Heart left ventricle (tissue), 16 donors: ENCODE measurements at regions not wholly inside any gene's neighbourhood (a gene's known extent, or its start where the extent isn't known, plus 50 kb on each side); places are given as distances from the start of the nearest gene placed in this dataset.
A peak's percentile ranks its signal among the peaks of the same experiment; 100 is the strongest.

Experiments
- ATAC-seq, 4 donors: fragments of 200-7000 bp; cut with Tn5 transposase; one replicate each; pipeline ENCODE4 v1.9.1; 2020 to 2022; ENCODE audit warnings: moderate library complexity in 4 of 4, mild to moderate bottlenecking in 3 of 4, moderate number of reproducible peaks in 1 of 4
- DNase-seq, 5 donors: peaks; one replicate each; pipeline ENCODE4 v3.0.0-alpha.2; 2020
- H3K27ac ChIP-seq, 12 donors: fragments of 200-600 bp; sonication (generic) in 4 of 12; one replicate each; pipeline versions ENCODE4 v1.5.0 to v1.8.0; 2016 to 2022; ENCODE audit warnings: mild to moderate bottlenecking in 2 of 12
- H3K27me3 ChIP-seq, 9 donors: fragments of 200-600 bp; sonication (generic) in 2 of 9; one replicate each; pipeline versions ENCODE4 v1.5.1 to v1.8.0; 2016 to 2022; ENCODE audit warnings: mild to moderate bottlenecking in 3 of 9
- H3K36me3 ChIP-seq, 9 donors: fragments of 200-600 bp; sonication (generic) in 2 of 9; one replicate each; pipeline versions ENCODE4 v1.5.0 to v1.8.0; 2018 to 2022; ENCODE audit warnings: mild to moderate bottlenecking in 2 of 9
- H3K4me1 ChIP-seq, 12 donors: fragments of 200-600 bp; sonication (generic) in 4 of 12; one replicate each; pipeline versions ENCODE4 v1.5.0 to v1.8.0; 2016 to 2022; ENCODE audit warnings: mild to moderate bottlenecking in 3 of 12
- H3K4me3 ChIP-seq, 12 donors: fragments of 200-600 bp; sonication (generic) in 4 of 12; one replicate each; pipeline versions ENCODE4 v1.5.0 to v1.8.0; 2017 to 2022; ENCODE audit warnings: mild to moderate bottlenecking in 9 of 12, moderate library complexity in 4 of 12
- H3K9me3 ChIP-seq, 12 donors: fragments of 200-600 bp; sonication (generic) in 4 of 12; one replicate each; pipeline versions ENCODE4 v1.5.0 to v1.8.0; 2016 to 2022; ENCODE audit warnings: mild to moderate bottlenecking in 1 of 12
- CTCF ChIP-seq, 12 donors: fragments of 200-600 bp; sonication (generic) in 4 of 12; IDR thresholded peaks; one replicate each; pipeline versions ENCODE4 v1.5.0 to v1.8.0; 2018 to 2022; ENCODE audit warnings: antibody characterized with exemption in 12 of 12, mild to moderate bottlenecking in 5 of 12
- POLR2A ChIP-seq, 2 donors: fragments of 450-650 bp; IDR thresholded peaks; one replicate each; pipeline ENCODE4 v1.6.1; 2017; ENCODE audit warnings: antibody characterized with exemption in 2 of 2, mild to moderate bottlenecking in 2 of 2, moderate library complexity in 2 of 2
- WGBS, 4 donors: extraction: QIAGEN DNeasy Blood & Tissue Kit in 2 of 4; methylation state at CpG; one replicate each; pipeline versions ENCODE4 v1.1.5 to v1.1.7; 2013 to 2018; 5-methylcytosine and 5-hydroxymethylcytosine counted together
- intact Hi-C, 10 donors: fragments of 100-400 bp; cut with DNase I; formaldehyde crosslinking; loops; one replicate each; pipeline versions ENCODE4 v1.11.1 to v1.14.2; 2022
- donor health status: ischemic (EF 13 %, LVEDD 7.1; RV severe dilation, severe dysfunction).
- donor health status: healthy with polysubstance abuse.
- donor health status: DM: no; HTN: yes; CAD: no.
- donor health status: DM: no; HTN: no; CAD: no.
- donor health status: ischemic (EF 25% LVEDD 6.9; RV normal size, moderate dysfunction).
- donor health status: ischemic (EF 25% LVEDD 5.7; RV mildly dilated, moderate dysfunction).
- donor health status: healthy.
- donor health status: DM: yes; HTN: yes; CAD: no.
- donor health status: ischemic (EF 35%, LVEDD 5.7; RV mildly dilated, moderate dysfunction).
- donor health status: nonischemic (EF 11% LVEDD 7.7; RV severe dilation, severe dysfunction).
- donor health status: DM: yes; HTN: yes; CAD: no.
- donor health status: PGD.
- donor health status: ischemic (EF 29% LVEDD 5.4; RV normal size, mild dysfunction).
- donor health status: nonischemic (EF 23%, LVEDD 6.1; RV moderate dilation, normal function).

GRCh38 chr2:64391424-64391823 is 62.5 kb upstream of the LGALSL start:
- ATAC-seq = peak in 3 of 4 donors; percentile 55 to 74 (median 62)
- WGBS, 4 donors = 51 to 68% (median 54%) methylated on average over 2 of the region's 2 CpGs
- H3K27ac ChIP-seq = peak overlapping the region in 6 of 12 donors; percentile 14 to 68 (median 34)
- intact Hi-C loops = no loop called here
- peaks cover 0 to 13% (median 7%) of the 10 kb centered on the region in 12 donors for H3K9me3 ChIP-seq
- no peaks in the 10 kb centered on the region for H3K36me3 ChIP-seq
- TF ChIP-seq POLR2A (IDR thresholded peaks at IDR 0.05) (no peak), CTCF (IDR thresholded peaks at IDR 0.05) (no peak)
- H3K4me1 ChIP-seq = peaks cover 0 to 11% (median 0%) of the 10 kb centered on the region in 12 donors
- H3K27me3 ChIP-seq = no peaks in the 10 kb centered on the region
- no peak overlapping the region for H3K4me3 ChIP-seq
- DNase-seq = no peak

- no peak overlapping the region for H3K4me3 ChIP-seq
- H3K27ac ChIP-seq = peak overlapping the region in 4 of 12 donors; percentile 14 to 68 (median 32)
- H3K27me3 ChIP-seq = no peaks in the 10 kb centered on the region
- H3K36me3 ChIP-seq = no peaks in the 10 kb centered on the region
- TF ChIP-seq POLR2A (IDR thresholded peaks at IDR 0.05) (no peak), CTCF (IDR thresholded peaks at IDR 0.05) (no peak)
- ATAC-seq (no peak), DNase-seq (no peak)
- intact Hi-C loops = no loop called here
- 70 to 87% (median 80%) methylated on average over 1 of the region's 1 CpG for WGBS, 4 donors
- H3K9me3 ChIP-seq = peaks cover 0 to 13% (median 7%) of the 10 kb centered on the region in 12 donors
- H3K4me1 ChIP-seq = peaks cover 0 to 11% (median 0%) of the 10 kb centered on the region in 12 donors
Measured at GRCh38 chr2:64391940-64392339, 62.0 kb upstream of the LGALSL start.

- Histone ChIP-seq H3K9me3 (peaks cover 0 to 13% (median 7%) of the 10 kb centered on the region in 12 donors), H3K27ac (no peak overlapping the region), H3K27me3 (no peaks in the 10 kb centered on the region), H3K36me3 (no peaks in the 10 kb centered on the region), H3K4me3 (no peak overlapping the region), H3K4me1 (peaks cover 0 to 11% (median 0%) of the 10 kb centered on the region in 12 donors)
- 93 to 100% (median 97%) methylated on average over 2 of the region's 2 CpGs for WGBS, 4 donors
- intact Hi-C loops = no loop called here
- TF ChIP-seq CTCF (IDR thresholded peaks at IDR 0.05) (no peak), POLR2A (IDR thresholded peaks at IDR 0.05) (no peak)
- peak in 1 of 4 donors; percentile 13 for ATAC-seq
- DNase-seq = no peak
Measured at GRCh38 chr2:64392529-64392928, 61.4 kb upstream of the LGALSL start.

- Histone ChIP-seq H3K4me1 (peaks cover 0 to 11% (median 0%) of the 10 kb centered on the region in 12 donors), H3K36me3 (no peaks in the 10 kb centered on the region), H3K9me3 (peaks cover 0 to 13% (median 7%) of the 10 kb centered on the region in 12 donors), H3K27me3 (no peaks in the 10 kb centered on the region), H3K27ac (no peak overlapping the region), H3K4me3 (no peak overlapping the region)
- DNase-seq (no peak), ATAC-seq (no peak)
- 90 to 96% (median 94%) methylated on average over 3 of the region's 3 CpGs for WGBS, 4 donors
- TF ChIP-seq POLR2A (IDR thresholded peaks at IDR 0.05) (no peak), CTCF (IDR thresholded peaks at IDR 0.05) (no peak)
- intact Hi-C loops = no loop called here
Measured at GRCh38 chr2:64393383-64394010, 60.5 kb upstream of the LGALSL start.
